PFSK-1 (cell line): ENCODE measurements at regions not wholly inside any gene's neighbourhood (a gene's known extent, or its start where the extent isn't known, plus 50 kb on each side); places are given as distances from the start of the nearest gene placed in this dataset.

Experiments used
- FOXP2 ChIP-seq: optimal IDR thresholded peaks from 2 replicates; pipeline ENCODE3; 2011; ENCODE audit warnings: borderline replicate concordance, control low read depth, inconsistent platforms; ENCODE audit not compliant: insufficient read depth; ENCODE audit errors: extremely low read length, extremely low read depth
- POLR2AphosphoS5 ChIP-seq: IDR thresholded peaks from 2 replicates; pipeline ENCODE4 v1.6.1; 2012; ENCODE audit warnings: low read depth, mild to moderate bottlenecking, control low read depth, low read length, moderate library complexity
- REST ChIP-seq, 2 experiments: IDR thresholded peaks; 2 replicates each; pipeline versions ENCODE4 v1.6.1 to v1.8.0; 2011 to 2012; ENCODE audit warnings: low read depth in 2 of 2, low read length in 2 of 2, control low read depth in 1 of 2, inconsistent platforms in 1 of 2, mild to moderate bottlenecking in 1 of 2, moderate library complexity in 1 of 2; ENCODE audit not compliant: insufficient read depth in 1 of 2
- SIN3A ChIP-seq: IDR thresholded peaks from 2 replicates; pipeline ENCODE4 v1.6.1; 2012; ENCODE audit warnings: mild to moderate bottlenecking, low read length, moderate library complexity, borderline replicate concordance; ENCODE audit not compliant: insufficient read depth
- TAF1 ChIP-seq: IDR thresholded peaks from 2 replicates; pipeline ENCODE4 v1.6.1; 2012; ENCODE audit warnings: low read length, control low read depth, borderline replicate concordance; ENCODE audit not compliant: insufficient read depth

GRCh38 chr9:134247918-134248631, 78.2 kb upstream of the RXRA start:
- TF ChIP-seq POLR2AphosphoS5 (no peak), REST (IDR thresholded peaks at IDR 0.05; ENCODE audit: insufficient read depth in 1 of 2, low read depth in 2 of 2, low read length in 2 of 2) (no peak), TAF1 (no peak), SIN3A (no peak), FOXP2 (no peak)
